ENCODE measurements at regions not wholly inside any gene's neighbourhood (a gene's known extent, or its start where the extent isn't known, plus 50 kb on each side); places are given as distances from the start of the nearest gene placed in this dataset.

GRCh38 chr2:239765076-239765845 is 259.9 kb downstream of the NDUFA10 start:
- TF ChIP-seq, protein P1, sequence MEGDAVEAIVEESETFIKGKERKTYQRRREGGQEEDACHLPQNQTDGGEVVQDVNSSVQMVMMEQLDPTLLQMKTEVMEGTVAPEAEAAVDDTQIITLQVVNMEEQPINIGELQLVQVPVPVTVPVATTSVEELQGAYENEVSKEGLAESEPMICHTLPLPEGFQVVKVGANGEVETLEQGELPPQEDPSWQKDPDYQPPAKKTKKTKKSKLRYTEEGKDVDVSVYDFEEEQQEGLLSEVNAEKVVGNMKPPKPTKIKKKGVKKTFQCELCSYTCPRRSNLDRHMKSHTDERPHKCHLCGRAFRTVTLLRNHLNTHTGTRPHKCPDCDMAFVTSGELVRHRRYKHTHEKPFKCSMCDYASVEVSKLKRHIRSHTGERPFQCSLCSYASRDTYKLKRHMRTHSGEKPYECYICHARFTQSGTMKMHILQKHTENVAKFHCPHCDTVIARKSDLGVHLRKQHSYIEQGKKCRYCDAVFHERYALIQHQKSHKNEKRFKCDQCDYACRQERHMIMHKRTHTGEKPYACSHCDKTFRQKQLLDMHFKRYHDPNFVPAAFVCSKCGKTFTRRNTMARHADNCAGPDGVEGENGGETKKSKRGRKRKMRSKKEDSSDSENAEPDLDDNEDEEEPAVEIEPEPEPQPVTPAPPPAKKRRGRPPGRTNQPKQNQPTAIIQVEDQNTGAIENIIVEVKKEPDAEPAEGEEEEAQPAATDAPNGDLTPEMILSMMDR (optimal IDR thresholded peaks at IDR 0.05 in 1 of 3, IDR thresholded peaks at IDR 0.05 in 1 of 3, conservative IDR thresholded peaks at IDR 0.05 in 1 of 3; ENCODE audit: extremely low read depth in 1 of 3, insufficient read depth in 2 of 3, low read length in 3 of 3): no peak
- TF ChIP-seq EZH2 (IDR thresholded peaks at IDR 0.05; ENCODE audit: low read length): no peak

Measured in keratinocyte (primary cell).